ENCODE measurements at regions not wholly inside any gene's neighbourhood (a gene's known extent, or its start where the extent isn't known, plus 50 kb on each side); places are given as distances from the start of the nearest gene placed in this dataset.

- no peak overlapping the region for H2BK12ac ChIP-seq (ENCODE audit: insufficient read length, low read depth, low read length)
- no peak overlapping the region for H3K9ac ChIP-seq (ENCODE audit: extremely low read depth, insufficient read length, low read length)
- no peak overlapping the region for H2AK5ac ChIP-seq (ENCODE audit: insufficient read length, low read length)
- no peak overlapping the region for H3K23ac ChIP-seq (ENCODE audit: insufficient read length, low read depth, low read length)
- no peaks in the 10 kb centered on the region for H3K79me2 ChIP-seq (ENCODE audit: insufficient read depth, low read length)
- WGBS (ENCODE audit: extremely low coverage, insufficient read length, low lambda C conversion rate), result no CpG with 5 or more reads among the region's 1 CpG
- no peak overlapping the region for H2BK15ac ChIP-seq (ENCODE audit: low read depth, low read length)
- H4K91ac ChIP-seq (ENCODE audit: insufficient read length, low read depth, low read length), result no peak overlapping the region
- H3K4ac ChIP-seq (ENCODE audit: low read depth, low read length), result no peak overlapping the region
- H2BK5ac ChIP-seq (ENCODE audit: insufficient read length, low read length), result no peak overlapping the region
- no peak overlapping the region for H3K14ac ChIP-seq (ENCODE audit: insufficient read depth, low read length)
- H2BK120ac ChIP-seq (ENCODE audit: low read depth, low read length, poor library complexity, severe bottlenecking), result no peak overlapping the region
- no peak overlapping the region for H3K27ac ChIP-seq (ENCODE audit: insufficient read length, low read depth, low read length)
- H2AFZ ChIP-seq (ENCODE audit: low read length), result no peak overlapping the region
- no peaks in the 10 kb centered on the region for H3K4me1 ChIP-seq (ENCODE audit: insufficient read depth, low read length)
- no peaks in the 10 kb centered on the region for H3K9me3 ChIP-seq (ENCODE audit: control insufficient read depth, low read depth, low read length)
- Mint-ChIP-seq H3K4me1 (no peaks in the 10 kb centered on the region), H3K27me3 (ENCODE audit: low read depth) (no peaks in the 10 kb centered on the region), H3K9me3 (peaks cover 0 to 11% of the 10 kb centered on the region in 2 experiments; a peak in 2 of 5 replicates), H3K27ac (no peak overlapping the region), H3K36me3 (ENCODE audit: insufficient read depth in 1 of 3, low read depth in 3 of 3) (no peaks in the 10 kb centered on the region; a peak in 1 of 7 replicates), H3K4me3 (no peak overlapping the region)
- H3K18ac ChIP-seq (ENCODE audit: insufficient read length, low read depth, low read length), result no peak overlapping the region
- H3T11ph ChIP-seq (ENCODE audit: low read length), result no peak overlapping the region
- no peak overlapping the region for H3K4me2 ChIP-seq (ENCODE audit: insufficient read depth, insufficient read length, low read length)
- H2BK20ac ChIP-seq (ENCODE audit: low read depth, low read length, poor library complexity, severe bottlenecking), result no peak overlapping the region
- H3K23me2 ChIP-seq (ENCODE audit: insufficient read length, low read depth, low read length, poor library complexity, severe bottlenecking), result no peaks in the 10 kb centered on the region
- no peak overlapping the region for H4K8ac ChIP-seq (replicated peaks; ENCODE audit: insufficient read length, low read depth, low read length)
- no peak overlapping the region for H4K5ac ChIP-seq (ENCODE audit: insufficient read length, low read depth, low read length)
- no peaks in the 10 kb centered on the region for H3K27me3 ChIP-seq (ENCODE audit: insufficient read depth, low read length)
- no peaks in the 10 kb centered on the region for H3K79me1 ChIP-seq (ENCODE audit: insufficient read depth, low read depth, low read length, poor library complexity, severe bottlenecking)
- H3K56ac ChIP-seq (ENCODE audit: insufficient read length, low read depth, low read length), result no peak overlapping the region
- H4K20me1 ChIP-seq (ENCODE audit: control insufficient read depth, insufficient read depth, insufficient read length), result no peaks in the 10 kb centered on the region
- DNase-seq, result no peak
- no peak for TF ChIP-seq CTCF (conservative IDR thresholded peaks at IDR 0.05)
Observed at GRCh38 chr11:98029832-98030231, 990.9 kb upstream of the CNTN5 start.
